Breast epithelium (tissue), 4 donors: ENCODE measurements at regions not wholly inside any gene's neighbourhood (a gene's known extent, or its start where the extent isn't known, plus 50 kb on each side); places are given as distances from the start of the nearest gene placed in this dataset.

Source experiments
- DNase-seq, 2 donors: peaks; one replicate each; pipeline ENCODE4 v3.0.0-alpha.2; 2019; ENCODE audit warnings: low spot score in 2 of 2
- H3K27ac ChIP-seq, 2 donors: fragments of 200-600 bp; sonication (generic) in 1 of 2; one replicate each; pipeline ENCODE4 v1.5.1; 2016 to 2019; ENCODE audit warnings: mild to moderate bottlenecking in 1 of 2
- H3K27me3 ChIP-seq, 2 donors: fragments of 200-600 bp; sonication (generic) in 1 of 2; one replicate each; pipeline versions ENCODE4 v1.5.1 to v1.6.0; 2017 to 2019; ENCODE audit warnings: control low read depth in 1 of 2, mild to moderate bottlenecking in 1 of 2
- H3K36me3 ChIP-seq: fragments of 200-600 bp; one replicate; pipeline ENCODE4 v1.5.1; 2019
- H3K4me1 ChIP-seq, 2 donors: fragments of 200-600 bp; sonication (generic); one replicate each; pipeline ENCODE4 v1.5.1; 2016 to 2019; ENCODE audit warnings: control low read depth in 1 of 2
- H3K4me3 ChIP-seq, 3 donors: fragments of 200-600 bp; sonication (generic); 1 replicate in 2 of 3; 2 replicates in 1 of 3; pipeline ENCODE4 v1.5.1; 2016 to 2019; ENCODE audit warnings: mild to moderate bottlenecking in 3 of 3, moderate library complexity in 2 of 3
- H3K9me3 ChIP-seq, 2 donors: fragments of 200-600 bp; sonication (generic) in 1 of 2; one replicate each; pipeline ENCODE4 v1.5.1; 2016 to 2019; ENCODE audit warnings: control low read depth in 1 of 2
- CTCF ChIP-seq, 3 donors: fragments of 450-650 bp; IDR thresholded peaks; one replicate each; pipeline ENCODE4 v1.5.1; 2016 to 2017; ENCODE audit warnings: antibody characterized with exemption in 3 of 3, mild to moderate bottlenecking in 3 of 3, moderate library complexity in 3 of 3
- POLR2A ChIP-seq: fragments of 450-650 bp; IDR thresholded peaks from one replicate; pipeline ENCODE4 v1.6.1; 2016; ENCODE audit warnings: antibody characterized with exemption, mild to moderate bottlenecking, moderate library complexity
- POLR2AphosphoS5 ChIP-seq, 3 donors: sonication (generic); formaldehyde crosslinking; IDR thresholded peaks; one replicate each; pipeline ENCODE4 v1.6.1; 2017; ENCODE audit warnings: antibody characterized with exemption in 3 of 3
- intact Hi-C: fragments of 100-400 bp; cut with DNase I; formaldehyde crosslinking; loops from one replicate; pipeline ENCODE4 v1.15.1; 2023; ENCODE audit warnings: low total_unique reads

- Histone ChIP-seq H3K27me3 (no peaks in the 10 kb centered on the region), H3K9me3 (no peaks in the 10 kb centered on the region), H3K36me3 (no peaks in the 10 kb centered on the region), H3K4me3 (no peak overlapping the region), H3K27ac (peak overlapping the region; percentile 41 to 54), H3K4me1 (peaks cover 3 to 8% of the 10 kb centered on the region in 2 donors)
- no peak for DNase-seq
- TF ChIP-seq POLR2AphosphoS5 (IDR thresholded peaks at IDR 0.05) (no peak), POLR2A (no peak), CTCF (IDR thresholded peaks at IDR 0.05) (no peak)
- intact Hi-C loops = no loop called here
Measured at GRCh38 chr1:56062625-56063024, 516.7 kb downstream of the PLPP3 start.

- Histone ChIP-seq H3K4me3 (no peak overlapping the region), H3K9me3 (no peaks in the 10 kb centered on the region), H3K36me3 (no peaks in the 10 kb centered on the region), H3K27ac (peak overlapping the region in 1 of 2 donors; percentile 54), H3K4me1 (peaks cover 3 to 8% of the 10 kb centered on the region in 2 donors), H3K27me3 (no peaks in the 10 kb centered on the region)
- intact Hi-C loops = no loop called here
- TF ChIP-seq POLR2AphosphoS5 (IDR thresholded peaks at IDR 0.05) (peak in 1 of 3 donors; percentile 75), POLR2A (no peak), CTCF (IDR thresholded peaks at IDR 0.05) (no peak)
- DNase-seq = no peak
Measured at GRCh38 chr1:56061824-56062223, 517.5 kb downstream of the PLPP3 start.

GRCh38 chr1:56060906-56061305 is 518.5 kb downstream of the PLPP3 start:
- TF ChIP-seq POLR2AphosphoS5 (IDR thresholded peaks at IDR 0.05) = no peak
- no peak for TF ChIP-seq POLR2A
- no peak for TF ChIP-seq CTCF (IDR thresholded peaks at IDR 0.05)
- Histone ChIP-seq H3K4me3 (no peak overlapping the region), H3K27me3 (no peaks in the 10 kb centered on the region), H3K36me3 (no peaks in the 10 kb centered on the region), H3K27ac (no peak overlapping the region), H3K4me1 (peaks cover 3 to 8% of the 10 kb centered on the region in 2 donors), H3K9me3 (no peaks in the 10 kb centered on the region)
- intact Hi-C loops = no loop called here
- no peak for DNase-seq

- Histone ChIP-seq H3K4me3 (no peak overlapping the region), H3K27ac (no peak overlapping the region), H3K27me3 (no peaks in the 10 kb centered on the region), H3K9me3 (no peaks in the 10 kb centered on the region), H3K4me1 (peaks cover 2 to 8% of the 10 kb centered on the region in 2 donors), H3K36me3 (no peaks in the 10 kb centered on the region)
- intact Hi-C loops = no loop called here
- no peak for TF ChIP-seq CTCF (IDR thresholded peaks at IDR 0.05)
- TF ChIP-seq POLR2AphosphoS5 (IDR thresholded peaks at IDR 0.05) = no peak
- DNase-seq = no peak
Measured at GRCh38 chr1:56057466-56058405, 521.6 kb downstream of the PLPP3 start.
